ENCODE measurements at regions not wholly inside any gene's neighbourhood (a gene's known extent, or its start where the extent isn't known, plus 50 kb on each side); places are given as distances from the start of the nearest gene placed in this dataset.
"Not testable (repeated sequence)": the region's sequence is repeated elsewhere in the genome, so short reads cannot be mapped to it uniquely, and the experiment has no call there.

GRCh38 chr10:62978482-62978881, 154.6 kb upstream of the NRBF2 start:
- intact Hi-C loops (cut with micrococcal nuclease), result no loop called here
- no CpG with 5 or more reads among the region's 4 CpGs for WGBS, 2 experiments (ENCODE audit: extremely low coverage in 2 of 2, insufficient read length in 1 of 2)
- H3K9me1 ChIP-seq (ENCODE audit: insufficient read depth, low read length), result no peaks in the 10 kb centered on the region
- H3K56ac ChIP-seq (ENCODE audit: extremely low read depth, insufficient read depth, low read length), result no peak overlapping the region
- H3K23ac ChIP-seq (ENCODE audit: low read depth, low read length), result no peak overlapping the region
- in situ Hi-C loops (cut with MboI; ENCODE audit: low sequenced_read_pairs), result no loop called here
- no peak overlapping the region for H3K4me2 ChIP-seq (ENCODE audit: low read depth, low read length)
- ChIA-PET CTCF (no interaction called here), POLR2A (ENCODE audit: unreplicated experiment) (no interaction called here)
- no peaks in the 10 kb centered on the region for H4K20me1 ChIP-seq (ENCODE audit: insufficient read depth, low read length)
- DNase-seq (no peak), ATAC-seq (ENCODE audit: low read depth) (no peak)
- dilution Hi-C loops (cut with HindIII; ENCODE audit: low sequenced_read_pairs, unreplicated experiment), result no loop called here
- no peak overlapping the region for H2AFZ ChIP-seq (replicated peaks; ENCODE audit: low read length, poor library complexity)
- H2BK120ac ChIP-seq (ENCODE audit: low read depth, low read length), result no peak overlapping the region
- H3K4me3 ChIP-seq (ENCODE audit: insufficient read depth, low read depth, low read length), result no peak overlapping the region
- H2AK9ac ChIP-seq (replicated peaks; ENCODE audit: low read depth, low read length, poor library complexity), result no peak overlapping the region
- H4K91ac ChIP-seq (ENCODE audit: insufficient read depth, low read depth, low read length), result no peak overlapping the region
- no peak overlapping the region for H3K18ac ChIP-seq (ENCODE audit: low read depth, low read length)
- H2BK20ac ChIP-seq (ENCODE audit: low read depth, low read length), result no peak overlapping the region
- no peak overlapping the region for H4K5ac ChIP-seq (ENCODE audit: low read depth, low read length)
- no peak overlapping the region for H4K8ac ChIP-seq (ENCODE audit: low read depth in 2 of 2, low read length in 2 of 2)
- no TSS peak for BruUV-seq (replicated peaks)
- H3K4ac ChIP-seq (ENCODE audit: low read depth, low read length), result no peak overlapping the region
- H2BK5ac ChIP-seq (ENCODE audit: low read depth, low read length, poor library complexity, severe bottlenecking), result no peak overlapping the region
- H3K27me3 ChIP-seq (ENCODE audit: control insufficient read depth, insufficient read depth, low read length), result no peaks in the 10 kb centered on the region
- no peak overlapping the region for H2AK5ac ChIP-seq (ENCODE audit: low read depth, low read length)
- H3K9ac ChIP-seq (ENCODE audit: low read depth, low read length), result no peak overlapping the region
- no peak overlapping the region for H3K27ac ChIP-seq (ENCODE audit: insufficient read depth, low read length)
- H3K79me1 ChIP-seq (ENCODE audit: low read depth in 1 of 2, low read length in 2 of 2), result no peaks in the 10 kb centered on the region
- H3K9me3 ChIP-seq (ENCODE audit: control insufficient read depth, insufficient read depth, low read length), result no peaks in the 10 kb centered on the region
- H3K4me1 ChIP-seq (ENCODE audit: control insufficient read depth, insufficient read depth, low read length), result no peaks in the 10 kb centered on the region
- no peak for TF ChIP-seq MAZ (IDR thresholded peaks at IDR 0.05; ENCODE audit: borderline replicate concordance, low read depth, low read length)
- TF ChIP-seq MAFK (IDR thresholded peaks at IDR 0.05; ENCODE audit: low read depth, low read length), result no peak
- no peak for TF ChIP-seq USF2 (IDR thresholded peaks at IDR 0.05; ENCODE audit: low read depth, low read length)
- no peaks in the 10 kb centered on the region for H3K36me3 ChIP-seq (ENCODE audit: control insufficient read depth, insufficient read depth, low read length)
- no peak overlapping the region for H2BK15ac ChIP-seq (ENCODE audit: low read depth, low read length)
- no peak overlapping the region for H3K14ac ChIP-seq (replicated peaks; ENCODE audit: low read depth, low read length)

GRCh38 chr10:62974795-62975194, 158.3 kb upstream of the NRBF2 start:
- H4K20me1 ChIP-seq (ENCODE audit: insufficient read depth, low read length); H3K23ac ChIP-seq (ENCODE audit: low read depth, low read length); H3K9ac ChIP-seq (ENCODE audit: low read depth, low read length); H2BK20ac ChIP-seq (ENCODE audit: low read depth, low read length); H3K9me1 ChIP-seq (ENCODE audit: insufficient read depth, low read length); POLR2A ChIA-PET (ENCODE audit: unreplicated experiment); H3K4ac ChIP-seq (ENCODE audit: low read depth, low read length); H2AFZ ChIP-seq (replicated peaks; ENCODE audit: low read length, poor library complexity); H2BK5ac ChIP-seq (ENCODE audit: low read depth, low read length, poor library complexity, severe bottlenecking); H3K14ac ChIP-seq (replicated peaks; ENCODE audit: low read depth, low read length); H4K5ac ChIP-seq (ENCODE audit: low read depth, low read length); H3K18ac ChIP-seq (ENCODE audit: low read depth, low read length); H4K8ac ChIP-seq (ENCODE audit: low read depth in 2 of 2, low read length in 2 of 2); intact Hi-C loops (cut with micrococcal nuclease); H3K4me2 ChIP-seq (ENCODE audit: low read depth, low read length); H4K91ac ChIP-seq (ENCODE audit: insufficient read depth, low read depth, low read length); H2AK5ac ChIP-seq (ENCODE audit: low read depth, low read length); H3K4me1 ChIP-seq (ENCODE audit: control insufficient read depth, insufficient read depth, low read length); H3K27me3 ChIP-seq (ENCODE audit: control insufficient read depth, insufficient read depth, low read length); dilution Hi-C loops (cut with HindIII; ENCODE audit: low sequenced_read_pairs, unreplicated experiment); H2BK15ac ChIP-seq (ENCODE audit: low read depth, low read length); DNase-seq; H3K4me3 ChIP-seq (ENCODE audit: insufficient read depth, low read depth, low read length); ATAC-seq (ENCODE audit: low read depth); in situ Hi-C loops (cut with MboI; ENCODE audit: low sequenced_read_pairs); H2AK9ac ChIP-seq (replicated peaks; ENCODE audit: low read depth, low read length, poor library complexity); H3K36me3 ChIP-seq (ENCODE audit: control insufficient read depth, insufficient read depth, low read length); H3K27ac ChIP-seq (ENCODE audit: insufficient read depth, low read length); H3K79me1 ChIP-seq (ENCODE audit: low read depth in 1 of 2, low read length in 2 of 2); H3K56ac ChIP-seq (ENCODE audit: extremely low read depth, insufficient read depth, low read length); BruUV-seq (replicated peaks); H3K9me3 ChIP-seq (ENCODE audit: control insufficient read depth, insufficient read depth, low read length); H2BK120ac ChIP-seq (ENCODE audit: low read depth, low read length): not testable (repeated sequence)
- WGBS, 2 experiments (ENCODE audit: extremely low coverage in 2 of 2, insufficient read length in 1 of 2), result no CpG with 5 or more reads among the region's 1 CpG
- CTCF ChIA-PET, result interaction anchor here (0.6 kb wide), 1 partner anchor 844 kb away, joined by 5 read pairs; no protein-coding TSS in a partner anchor

All from IMR-90 (cell line).